ENCODE measurements at regions not wholly inside any gene's neighbourhood (a gene's known extent, or its start where the extent isn't known, plus 50 kb on each side); places are given as distances from the start of the nearest gene placed in this dataset.

- H3K9me3 ChIP-seq (ENCODE audit: control insufficient read depth, insufficient read depth, low read length): no peaks in the 10 kb centered on the region
- no peaks in the 10 kb centered on the region for H3K36me3 ChIP-seq (ENCODE audit: control insufficient read depth, insufficient read depth, low read length)
- H3K4me1 ChIP-seq (ENCODE audit: control insufficient read depth, insufficient read depth, low read length): no peaks in the 10 kb centered on the region
- H3K4me3 ChIP-seq (ENCODE audit: low read depth, low read length): no peak overlapping the region
- WGBS (ENCODE audit: insufficient coverage): no CpG with 5 or more reads among the region's 1 CpG
- H3K27ac ChIP-seq (ENCODE audit: low read depth, low read length): no peak overlapping the region
- peak in 1 of 6 donors; percentile 83 for DNase-seq (ENCODE audit: low read depth in 4 of 6, low spot score in 6 of 6)
- H3K27me3 ChIP-seq (ENCODE audit: control insufficient read depth, insufficient read depth, low read length): no peaks in the 10 kb centered on the region
Observed at GRCh38 chr2:57918126-57918525, 128.5 kb upstream of the VRK2 start.

DNA sequence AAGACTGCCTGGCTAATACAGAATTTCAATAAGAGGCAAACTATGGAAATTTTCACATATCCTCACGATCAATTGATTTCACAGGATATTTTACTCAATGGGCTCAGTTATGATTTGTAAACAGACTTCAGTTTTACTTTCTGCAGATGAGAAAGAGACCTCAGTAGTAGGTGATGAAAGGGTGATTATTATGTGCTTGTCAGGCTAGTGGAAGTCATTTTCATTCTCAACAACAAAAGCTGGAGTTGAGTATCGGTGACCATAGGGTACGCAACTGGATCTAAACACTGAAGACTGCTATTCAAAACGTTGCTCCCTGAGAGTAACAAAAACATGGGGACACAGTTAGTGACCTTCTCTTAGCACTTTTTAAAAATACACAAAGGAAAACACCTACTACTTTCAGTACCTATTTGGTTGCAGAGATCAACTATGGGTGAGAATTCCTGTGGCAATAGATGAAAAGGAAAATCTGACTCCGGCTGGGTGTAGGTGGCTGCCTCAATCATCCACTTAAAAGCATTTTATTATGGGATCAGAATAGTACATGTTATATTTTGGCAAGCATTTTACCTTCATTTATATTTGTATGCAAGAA lies 126.2 kb upstream of the VRK2 start:
- Histone ChIP-seq H3K27ac (ENCODE audit: low read depth, low read length) (no peak overlapping the region), H3K27me3 (ENCODE audit: control insufficient read depth, insufficient read depth, low read length) (no peaks in the 10 kb centered on the region), H3K4me1 (ENCODE audit: control insufficient read depth, insufficient read depth, low read length) (no peaks in the 10 kb centered on the region), H3K4me3 (ENCODE audit: low read depth, low read length) (no peak overlapping the region), H3K36me3 (ENCODE audit: control insufficient read depth, insufficient read depth, low read length) (no peaks in the 10 kb centered on the region), H3K9me3 (ENCODE audit: control insufficient read depth, insufficient read depth, low read length) (no peaks in the 10 kb centered on the region)
- DNase-seq (ENCODE audit: low read depth in 4 of 6, low spot score in 6 of 6): no peak
- no CpG with 5 or more reads among the region's 5 CpGs for WGBS (ENCODE audit: insufficient coverage)

- H3K4me3 ChIP-seq (ENCODE audit: low read depth, low read length): no peak overlapping the region
- H3K4me1 ChIP-seq (ENCODE audit: control insufficient read depth, insufficient read depth, low read length): no peaks in the 10 kb centered on the region
- peaks cover 6% of the 10 kb centered on the region for H3K9me3 ChIP-seq (ENCODE audit: control insufficient read depth, insufficient read depth, low read length)
- H3K27ac ChIP-seq (ENCODE audit: low read depth, low read length): no peak overlapping the region
- H3K27me3 ChIP-seq (ENCODE audit: control insufficient read depth, insufficient read depth, low read length): no peaks in the 10 kb centered on the region
- H3K36me3 ChIP-seq (ENCODE audit: control insufficient read depth, insufficient read depth, low read length): no peaks in the 10 kb centered on the region
- no peak for DNase-seq (ENCODE audit: low read depth in 4 of 6, low spot score in 6 of 6)
Observed at GRCh38 chr2:57934659-57935058, 111.9 kb upstream of the VRK2 start.

DNA sequence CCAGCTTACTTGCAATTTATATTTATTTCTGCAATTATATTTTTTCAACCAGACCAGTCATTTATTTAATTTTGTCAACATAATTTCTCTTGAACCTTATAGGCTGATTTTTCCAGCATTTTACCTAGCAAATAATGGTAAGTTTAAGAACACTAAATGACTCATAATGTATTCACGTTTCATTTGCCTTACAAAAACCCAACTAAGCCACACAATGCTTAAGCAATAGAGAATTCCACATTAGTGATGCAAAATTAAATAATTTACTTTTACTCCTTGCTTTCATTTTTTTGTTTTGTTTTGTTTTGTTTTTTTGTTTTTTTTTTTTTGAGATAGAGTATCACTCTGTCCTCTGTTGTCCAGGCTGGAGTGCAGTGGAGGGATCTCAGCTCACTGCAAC lies 110.4 kb upstream of the VRK2 start:
- no CpG with 5 or more reads among the region's 1 CpG for WGBS (ENCODE audit: insufficient coverage)
- Histone ChIP-seq H3K27me3 (ENCODE audit: control insufficient read depth, insufficient read depth, low read length) (no peaks in the 10 kb centered on the region), H3K4me1 (ENCODE audit: control insufficient read depth, insufficient read depth, low read length) (no peaks in the 10 kb centered on the region), H3K36me3 (ENCODE audit: control insufficient read depth, insufficient read depth, low read length) (no peaks in the 10 kb centered on the region), H3K9me3 (ENCODE audit: control insufficient read depth, insufficient read depth, low read length) (peaks cover 6% of the 10 kb centered on the region), H3K4me3 (ENCODE audit: low read depth, low read length) (no peak overlapping the region), H3K27ac (ENCODE audit: low read depth, low read length) (no peak overlapping the region)
- no peak for DNase-seq (ENCODE audit: low read depth in 4 of 6, low spot score in 6 of 6)

DNA sequence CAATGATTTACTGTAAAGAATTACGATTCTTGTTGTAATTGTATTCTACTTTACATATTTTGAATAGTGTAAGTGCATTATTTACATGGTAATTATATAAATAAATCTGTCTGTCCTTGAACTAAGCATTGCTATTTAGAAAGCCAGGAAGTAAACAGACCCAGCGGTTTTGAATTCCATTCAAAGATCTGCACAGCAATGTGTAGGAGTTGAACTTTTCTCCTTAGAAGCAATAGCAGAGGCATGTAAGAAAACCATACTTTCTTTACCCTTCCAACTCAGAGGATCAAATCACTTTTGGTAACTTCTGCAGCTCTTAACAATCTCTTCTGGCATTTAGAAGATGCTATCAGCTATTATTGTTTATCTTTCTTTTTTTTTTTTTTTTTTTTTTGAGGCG lies 109.2 kb upstream of the VRK2 start:
- Histone ChIP-seq H3K4me1 (ENCODE audit: control insufficient read depth, insufficient read depth, low read length) (no peaks in the 10 kb centered on the region), H3K36me3 (ENCODE audit: control insufficient read depth, insufficient read depth, low read length) (no peaks in the 10 kb centered on the region), H3K27me3 (ENCODE audit: control insufficient read depth, insufficient read depth, low read length) (no peaks in the 10 kb centered on the region), H3K9me3 (ENCODE audit: control insufficient read depth, insufficient read depth, low read length) (peaks cover 6% of the 10 kb centered on the region), H3K4me3 (ENCODE audit: low read depth, low read length) (no peak overlapping the region), H3K27ac (ENCODE audit: low read depth, low read length) (no peak overlapping the region)
- WGBS (ENCODE audit: insufficient coverage): no CpG with 5 or more reads among the region's 3 CpGs
- DNase-seq (ENCODE audit: low read depth in 4 of 6, low spot score in 6 of 6): no peak

DNA sequence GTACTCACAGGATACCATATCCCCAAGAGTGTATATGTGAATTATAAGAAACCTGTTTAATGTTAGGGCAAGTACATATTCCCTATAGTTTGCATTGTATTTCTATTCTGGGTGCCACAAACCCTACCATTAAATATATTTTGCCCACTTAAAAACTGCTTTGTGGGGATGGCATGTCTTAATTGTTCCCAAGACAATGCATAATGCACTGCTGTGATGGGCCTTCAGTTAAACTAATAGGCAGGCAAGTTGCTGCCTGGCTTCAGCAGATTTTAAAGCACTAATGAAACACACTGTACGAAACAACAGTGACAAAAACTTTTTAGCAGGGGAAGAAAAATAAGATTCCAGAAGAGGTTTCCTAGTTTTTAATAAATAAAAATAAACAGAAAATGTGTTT lies 104.8 kb upstream of the VRK2 start:
- Histone ChIP-seq H3K27me3 (ENCODE audit: control insufficient read depth, insufficient read depth, low read length) (no peaks in the 10 kb centered on the region), H3K36me3 (ENCODE audit: control insufficient read depth, insufficient read depth, low read length) (no peaks in the 10 kb centered on the region), H3K4me3 (ENCODE audit: low read depth, low read length) (no peak overlapping the region), H3K27ac (ENCODE audit: low read depth, low read length) (no peak overlapping the region), H3K4me1 (ENCODE audit: control insufficient read depth, insufficient read depth, low read length) (no peaks in the 10 kb centered on the region), H3K9me3 (ENCODE audit: control insufficient read depth, insufficient read depth, low read length) (no peaks in the 10 kb centered on the region)
- no CpG with 5 or more reads among the region's 1 CpG for WGBS (ENCODE audit: insufficient coverage)
- DNase-seq (ENCODE audit: low read depth in 4 of 6, low spot score in 6 of 6): peak in 1 of 6 donors; percentile 71

DNA sequence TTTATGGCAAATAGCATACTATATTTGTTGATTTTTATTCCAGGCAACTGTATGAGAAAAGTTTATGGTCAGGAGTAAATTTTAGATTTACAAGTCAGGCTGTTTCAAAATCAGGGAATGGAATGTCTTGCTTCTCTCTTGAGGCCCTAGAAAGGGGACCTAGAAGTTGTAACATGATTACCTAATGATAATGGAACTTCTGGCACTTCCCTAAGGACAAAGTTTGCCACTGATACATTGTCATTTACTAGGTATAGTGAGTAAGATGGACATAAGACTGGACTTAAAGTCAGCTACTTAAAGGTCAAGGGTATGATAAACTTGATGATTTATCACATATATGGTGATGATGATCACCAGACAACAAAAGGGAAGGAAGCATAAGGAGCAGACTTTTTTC lies 103.3 kb upstream of the VRK2 start:
- H3K36me3 ChIP-seq (ENCODE audit: control insufficient read depth, insufficient read depth, low read length): no peaks in the 10 kb centered on the region
- H3K27ac ChIP-seq (ENCODE audit: low read depth, low read length): no peak overlapping the region
- no peak overlapping the region for H3K4me3 ChIP-seq (ENCODE audit: low read depth, low read length)
- no peak for DNase-seq (ENCODE audit: low read depth in 4 of 6, low spot score in 6 of 6)
- no peaks in the 10 kb centered on the region for H3K4me1 ChIP-seq (ENCODE audit: control insufficient read depth, insufficient read depth, low read length)
- H3K9me3 ChIP-seq (ENCODE audit: control insufficient read depth, insufficient read depth, low read length): no peaks in the 10 kb centered on the region
- H3K27me3 ChIP-seq (ENCODE audit: control insufficient read depth, insufficient read depth, low read length): no peaks in the 10 kb centered on the region

- no peaks in the 10 kb centered on the region for H3K9me3 ChIP-seq (ENCODE audit: control insufficient read depth, insufficient read depth, low read length)
- no peaks in the 10 kb centered on the region for H3K27me3 ChIP-seq (ENCODE audit: control insufficient read depth, insufficient read depth, low read length)
- no peak overlapping the region for H3K4me3 ChIP-seq (ENCODE audit: low read depth, low read length)
- DNase-seq (ENCODE audit: low read depth in 4 of 6, low spot score in 6 of 6): no peak
- no peaks in the 10 kb centered on the region for H3K4me1 ChIP-seq (ENCODE audit: control insufficient read depth, insufficient read depth, low read length)
- no peaks in the 10 kb centered on the region for H3K36me3 ChIP-seq (ENCODE audit: control insufficient read depth, insufficient read depth, low read length)
- H3K27ac ChIP-seq (ENCODE audit: low read depth, low read length): no peak overlapping the region
Observed at GRCh38 chr2:57947398-57947797, 99.2 kb upstream of the VRK2 start.

GRCh38 chr2:57954020-57954419 lies 92.6 kb upstream of the VRK2 start:
- H3K36me3 ChIP-seq (ENCODE audit: control insufficient read depth, insufficient read depth, low read length): no peaks in the 10 kb centered on the region
- no CpG with 5 or more reads among the region's 1 CpG for WGBS (ENCODE audit: insufficient coverage)
- no peaks in the 10 kb centered on the region for H3K4me1 ChIP-seq (ENCODE audit: control insufficient read depth, insufficient read depth, low read length)
- H3K4me3 ChIP-seq (ENCODE audit: low read depth, low read length): no peak overlapping the region
- H3K9me3 ChIP-seq (ENCODE audit: control insufficient read depth, insufficient read depth, low read length): no peaks in the 10 kb centered on the region
- no peaks in the 10 kb centered on the region for H3K27me3 ChIP-seq (ENCODE audit: control insufficient read depth, insufficient read depth, low read length)
- no peak overlapping the region for H3K27ac ChIP-seq (ENCODE audit: low read depth, low read length)
- DNase-seq (ENCODE audit: low read depth in 4 of 6, low spot score in 6 of 6): no peak

- WGBS (ENCODE audit: insufficient coverage): no CpG with 5 or more reads among the region's 3 CpGs
- no peaks in the 10 kb centered on the region for H3K4me1 ChIP-seq (ENCODE audit: control insufficient read depth, insufficient read depth, low read length)
- DNase-seq (ENCODE audit: low read depth in 4 of 6, low spot score in 6 of 6): no peak
- H3K27ac ChIP-seq (ENCODE audit: low read depth, low read length): no peak overlapping the region
- no peaks in the 10 kb centered on the region for H3K36me3 ChIP-seq (ENCODE audit: control insufficient read depth, insufficient read depth, low read length)
- no peaks in the 10 kb centered on the region for H3K9me3 ChIP-seq (ENCODE audit: control insufficient read depth, insufficient read depth, low read length)
- H3K27me3 ChIP-seq (ENCODE audit: control insufficient read depth, insufficient read depth, low read length): no peaks in the 10 kb centered on the region
- no peak overlapping the region for H3K4me3 ChIP-seq (ENCODE audit: low read depth, low read length)
Observed at GRCh38 chr2:57957238-57957637, 89.4 kb upstream of the VRK2 start.

Measured in spinal cord (tissue), 9 donors.